ENCODE measurements at regions not wholly inside any gene's neighbourhood (a gene's known extent, or its start where the extent isn't known, plus 50 kb on each side); places are given as distances from the start of the nearest gene placed in this dataset.

DNA sequence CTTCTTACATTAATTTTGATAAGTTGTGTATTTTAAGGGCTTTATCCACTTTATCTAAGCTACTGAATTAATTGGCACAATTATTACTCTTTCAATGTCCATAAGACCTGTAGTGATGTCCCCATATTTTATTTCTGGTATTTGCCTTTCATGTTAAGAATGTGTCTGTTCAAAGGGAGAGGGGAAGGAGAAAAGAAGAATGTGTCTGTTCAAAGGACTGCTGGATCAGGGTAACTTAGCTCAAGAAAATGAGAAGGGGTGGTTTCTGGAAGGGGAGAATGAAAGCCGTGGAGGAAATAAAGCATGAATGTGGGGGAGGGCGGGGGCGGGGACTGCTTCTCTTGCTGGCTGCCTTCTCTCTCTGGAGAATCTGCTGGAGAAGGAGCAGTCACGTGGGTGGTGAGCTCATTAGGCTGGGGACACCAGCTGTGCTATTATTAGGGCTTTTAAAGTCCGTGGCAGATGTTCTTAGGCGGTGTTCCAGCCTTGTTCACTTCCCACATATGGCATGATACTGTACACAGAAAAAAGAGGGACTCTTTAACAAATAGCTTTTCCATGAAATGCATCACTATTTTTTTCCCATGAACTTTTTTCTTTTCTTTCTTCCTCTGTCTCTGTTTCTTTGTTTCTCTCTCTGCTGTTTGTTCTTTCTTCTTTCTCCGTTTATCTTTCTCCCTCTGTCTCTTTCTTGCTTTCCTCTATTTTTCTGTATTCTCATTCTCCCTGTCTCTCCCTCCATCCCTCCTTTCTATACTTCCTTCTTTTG, 63.7 kb upstream of the ULK4 start:
- Histone ChIP-seq H3K4me3 (ENCODE audit: severe bottlenecking) (no peak overlapping the region), H3K27me3 (ENCODE audit: insufficient read depth, poor library complexity, severe bottlenecking) (no peaks in the 10 kb centered on the region), H3K36me3 (ENCODE audit: low read depth) (no peaks in the 10 kb centered on the region), H3K4me1 (ENCODE audit: insufficient read depth, poor library complexity, severe bottlenecking) (peaks cover 37% of the 10 kb centered on the region), H3K27ac (ENCODE audit: poor library complexity, severe bottlenecking) (peak overlapping the region; percentile 41), H3K9me3 (ENCODE audit: severe bottlenecking) (no peaks in the 10 kb centered on the region)
- ATAC-seq (ENCODE audit: low read depth) (peak; percentile 38; the same call in 2 of the 3 replicates), DNase-seq (ENCODE audit: low spot score) (no peak)
- TF ChIP-seq, protein P1, sequence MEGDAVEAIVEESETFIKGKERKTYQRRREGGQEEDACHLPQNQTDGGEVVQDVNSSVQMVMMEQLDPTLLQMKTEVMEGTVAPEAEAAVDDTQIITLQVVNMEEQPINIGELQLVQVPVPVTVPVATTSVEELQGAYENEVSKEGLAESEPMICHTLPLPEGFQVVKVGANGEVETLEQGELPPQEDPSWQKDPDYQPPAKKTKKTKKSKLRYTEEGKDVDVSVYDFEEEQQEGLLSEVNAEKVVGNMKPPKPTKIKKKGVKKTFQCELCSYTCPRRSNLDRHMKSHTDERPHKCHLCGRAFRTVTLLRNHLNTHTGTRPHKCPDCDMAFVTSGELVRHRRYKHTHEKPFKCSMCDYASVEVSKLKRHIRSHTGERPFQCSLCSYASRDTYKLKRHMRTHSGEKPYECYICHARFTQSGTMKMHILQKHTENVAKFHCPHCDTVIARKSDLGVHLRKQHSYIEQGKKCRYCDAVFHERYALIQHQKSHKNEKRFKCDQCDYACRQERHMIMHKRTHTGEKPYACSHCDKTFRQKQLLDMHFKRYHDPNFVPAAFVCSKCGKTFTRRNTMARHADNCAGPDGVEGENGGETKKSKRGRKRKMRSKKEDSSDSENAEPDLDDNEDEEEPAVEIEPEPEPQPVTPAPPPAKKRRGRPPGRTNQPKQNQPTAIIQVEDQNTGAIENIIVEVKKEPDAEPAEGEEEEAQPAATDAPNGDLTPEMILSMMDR (IDR thresholded peaks at IDR 0.05; ENCODE audit: poor library complexity, severe bottlenecking) = no peak

- TF ChIP-seq, protein P1 (IDR thresholded peaks at IDR 0.05; ENCODE audit: poor library complexity, severe bottlenecking) = no peak
- Histone ChIP-seq H3K36me3 (ENCODE audit: low read depth) (no peaks in the 10 kb centered on the region), H3K4me1 (ENCODE audit: insufficient read depth, poor library complexity, severe bottlenecking) (peaks cover 45% of the 10 kb centered on the region), H3K9me3 (ENCODE audit: severe bottlenecking) (no peaks in the 10 kb centered on the region), H3K27ac (ENCODE audit: poor library complexity, severe bottlenecking) (peak overlapping the region; percentile 41), H3K4me3 (ENCODE audit: severe bottlenecking) (no peak overlapping the region), H3K27me3 (ENCODE audit: insufficient read depth, poor library complexity, severe bottlenecking) (no peaks in the 10 kb centered on the region)
- no peak for ATAC-seq (ENCODE audit: low read depth)
- DNase-seq (ENCODE audit: low spot score) = no peak
Observed at GRCh38 chr3:42024591-42025351, 62.9 kb upstream of the ULK4 start.

DNA sequence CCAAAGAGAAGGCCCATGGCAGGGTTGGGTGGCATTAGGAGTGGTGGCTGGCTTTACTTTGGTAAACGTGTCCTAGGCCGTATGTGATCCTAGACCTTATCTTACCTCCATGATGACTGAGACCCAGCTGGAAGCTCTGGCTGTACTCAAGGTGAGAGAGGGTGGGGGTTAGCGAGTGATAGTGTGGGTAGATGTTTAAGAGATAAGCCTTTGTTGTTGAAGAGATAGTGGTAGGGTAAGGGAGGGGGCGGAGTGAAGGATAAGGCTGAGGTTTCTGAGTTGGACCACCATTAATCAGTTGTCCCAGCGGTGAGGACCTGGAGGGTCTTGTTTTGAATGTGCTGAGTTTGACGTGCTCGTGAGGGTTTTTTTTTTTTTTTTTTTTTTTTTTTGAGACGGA, 61.5 kb upstream of the ULK4 start:
- no peak overlapping the region for H3K4me3 ChIP-seq (ENCODE audit: severe bottlenecking)
- DNase-seq (ENCODE audit: low spot score) (no peak), ATAC-seq (ENCODE audit: low read depth) (no peak)
- H3K27ac ChIP-seq (ENCODE audit: poor library complexity, severe bottlenecking) = no peak overlapping the region
- TF ChIP-seq, protein P1 (IDR thresholded peaks at IDR 0.05; ENCODE audit: poor library complexity, severe bottlenecking) = no peak
- no peaks in the 10 kb centered on the region for H3K9me3 ChIP-seq (ENCODE audit: severe bottlenecking)
- H3K27me3 ChIP-seq (ENCODE audit: insufficient read depth, poor library complexity, severe bottlenecking) = no peaks in the 10 kb centered on the region
- no peaks in the 10 kb centered on the region for H3K36me3 ChIP-seq (ENCODE audit: low read depth)
- peaks cover 55% of the 10 kb centered on the region for H3K4me1 ChIP-seq (ENCODE audit: insufficient read depth, poor library complexity, severe bottlenecking)

- H3K27me3 ChIP-seq (ENCODE audit: insufficient read depth, poor library complexity, severe bottlenecking) = no peaks in the 10 kb centered on the region
- ATAC-seq (ENCODE audit: low read depth) (no peak), DNase-seq (ENCODE audit: low spot score) (no peak)
- peak overlapping the region; percentile 86 for H3K27ac ChIP-seq (ENCODE audit: poor library complexity, severe bottlenecking)
- H3K9me3 ChIP-seq (ENCODE audit: severe bottlenecking) = no peaks in the 10 kb centered on the region
- TF ChIP-seq, protein P1 (IDR thresholded peaks at IDR 0.05; ENCODE audit: poor library complexity, severe bottlenecking) = no peak
- no peak overlapping the region for H3K4me3 ChIP-seq (ENCODE audit: severe bottlenecking)
- H3K4me1 ChIP-seq (ENCODE audit: insufficient read depth, poor library complexity, severe bottlenecking) = peaks cover 55% of the 10 kb centered on the region
- H3K36me3 ChIP-seq (ENCODE audit: low read depth) = no peaks in the 10 kb centered on the region
Observed at GRCh38 chr3:42022355-42022754, 60.5 kb upstream of the ULK4 start.
